IPS-NIHi11 (cell line): ENCODE measurements at regions not wholly inside any gene's neighbourhood (a gene's known extent, or its start where the extent isn't known, plus 50 kb on each side); places are given as distances from the start of the nearest gene placed in this dataset.
"Not testable (repeated sequence)": the region's sequence is repeated elsewhere in the genome, so short reads cannot be mapped to it uniquely, and the experiment has no call there.

Experiments
- DNase-seq: peaks from one replicate; pipeline ENCODE4 v3.0.0; 2012; ENCODE audit warnings: mixed read lengths, low spot score

DNA sequence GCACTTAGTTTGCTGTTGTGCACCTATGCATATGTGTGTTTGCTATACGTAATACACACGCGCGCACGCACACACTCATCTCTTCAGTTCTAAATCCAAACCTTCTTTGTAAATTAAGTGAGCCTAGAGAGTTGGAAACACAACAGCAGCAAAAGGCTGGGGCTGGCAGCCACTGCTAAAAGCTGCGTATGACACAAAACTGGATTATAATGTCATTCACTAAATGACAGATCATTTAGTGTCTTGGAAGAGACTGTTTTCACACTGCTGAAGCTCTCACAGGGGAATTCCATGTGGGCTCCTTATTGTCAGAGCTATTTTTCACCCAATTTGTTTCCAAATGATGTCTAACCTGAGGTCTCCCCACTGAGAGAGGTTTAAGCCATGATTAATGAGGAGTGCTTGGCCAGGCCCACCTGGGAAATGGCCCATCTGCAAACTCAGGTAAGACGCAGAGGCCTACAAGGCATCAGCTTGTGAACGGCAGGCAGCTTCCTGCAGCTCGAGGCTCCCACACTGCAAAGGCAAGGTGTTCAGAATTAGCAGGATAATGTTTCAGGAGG lies 94.2 kb downstream of the OLIG3 start:
- no peak for DNase-seq

DNA sequence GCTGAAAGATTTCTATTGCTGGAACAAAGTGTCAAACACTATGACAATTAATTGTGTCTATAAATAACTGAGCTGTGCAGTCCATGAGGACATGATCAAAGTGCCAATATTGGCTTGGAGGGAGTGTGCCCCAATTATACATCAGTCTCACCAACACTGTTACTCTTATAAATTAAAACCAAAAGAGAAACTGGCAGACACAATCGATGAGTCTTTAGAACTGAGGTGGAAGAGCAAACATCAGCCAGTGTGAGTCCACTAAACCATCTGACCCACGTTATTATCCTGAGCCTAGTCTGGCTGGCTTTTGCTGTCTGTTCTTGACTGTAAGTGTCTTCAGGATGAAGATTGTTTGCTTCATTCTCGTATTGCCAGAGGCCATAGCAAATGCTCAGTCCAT lies 98.9 kb downstream of the OLIG3 start:
- DNase-seq, result no peak

- no peak for DNase-seq
Measured at GRCh38 chr6:137391061-137391814, 103.0 kb downstream of the OLIG3 start.

GRCh38 chr6:137390334-137390733 lies 103.9 kb downstream of the OLIG3 start:
- DNase-seq, result no peak

- no peak for DNase-seq
Measured at GRCh38 chr6:137389150-137389704, 105.0 kb downstream of the OLIG3 start.

- peak; percentile 11 for DNase-seq
Measured at GRCh38 chr6:137387096-137387764, 107.0 kb downstream of the OLIG3 start.

DNA sequence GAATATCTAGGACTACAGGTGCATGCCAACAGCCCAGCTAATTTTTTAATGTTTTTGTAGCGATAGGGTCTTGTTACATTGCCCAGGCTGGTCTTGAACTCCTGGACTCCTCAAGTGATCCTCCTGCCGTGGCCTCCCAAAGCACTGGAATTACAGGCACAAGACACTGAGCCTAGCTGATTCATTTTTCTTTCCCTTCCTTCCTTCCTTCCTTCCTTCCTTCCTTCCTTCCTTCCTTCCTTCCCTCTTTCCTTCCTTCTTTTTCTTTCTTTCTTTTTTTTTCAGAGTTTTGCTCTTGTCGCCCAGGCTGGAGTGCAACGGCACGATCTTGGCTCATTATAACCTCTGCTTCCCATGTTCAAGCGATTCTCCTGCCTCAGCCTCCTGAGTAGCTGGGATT lies 110.9 kb downstream of the OLIG3 start:
- DNase-seq, result not testable (repeated sequence)

- DNase-seq, result no peak
Measured at GRCh38 chr6:137378090-137378369, 116.2 kb downstream of the OLIG3 start.

GRCh38 chr6:137373296-137373695 lies 120.9 kb downstream of the OLIG3 start:
- no peak for DNase-seq

DNA sequence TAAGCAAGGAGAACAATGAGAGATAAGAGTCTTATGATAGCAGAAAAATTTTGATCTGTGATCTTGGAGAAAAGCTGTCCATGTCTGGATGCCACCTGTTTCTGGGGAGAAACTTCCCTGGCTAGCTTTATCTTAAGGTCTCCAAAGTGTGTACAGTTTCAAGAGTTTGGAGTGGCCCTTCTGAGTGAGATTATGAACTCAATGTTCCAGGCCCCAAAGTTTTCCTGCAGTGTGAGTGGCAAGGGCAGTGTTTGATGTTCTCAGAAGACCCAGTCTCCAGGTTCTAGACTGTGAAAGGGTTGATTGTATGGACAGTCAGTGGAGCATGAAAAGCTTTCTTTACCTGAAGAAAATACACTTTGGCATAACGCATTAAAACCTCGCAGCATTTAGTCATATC lies 121.7 kb downstream of the OLIG3 start:
- DNase-seq, result no peak

DNA sequence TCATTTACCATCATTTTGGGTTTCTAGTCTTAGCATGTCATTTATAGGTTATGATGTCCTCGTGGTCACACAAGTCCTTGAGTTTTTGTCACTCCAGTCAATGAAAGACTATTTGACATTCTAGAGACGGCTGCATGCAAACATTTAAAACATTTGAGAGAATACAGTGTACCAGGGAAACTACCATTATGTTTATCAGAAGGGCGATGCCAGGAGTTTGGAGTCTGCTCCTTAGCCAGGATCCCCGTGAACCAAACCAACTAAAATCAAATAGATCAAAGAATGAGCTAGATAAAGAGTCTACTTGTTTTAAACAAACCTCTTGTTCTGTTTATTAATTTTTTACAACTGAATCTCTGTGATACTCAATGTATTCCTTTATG lies 122.6 kb downstream of the OLIG3 start:
- DNase-seq, result no peak

- DNase-seq, result no peak
Measured at GRCh38 chr6:137370871-137371633, 123.1 kb downstream of the OLIG3 start.

DNA sequence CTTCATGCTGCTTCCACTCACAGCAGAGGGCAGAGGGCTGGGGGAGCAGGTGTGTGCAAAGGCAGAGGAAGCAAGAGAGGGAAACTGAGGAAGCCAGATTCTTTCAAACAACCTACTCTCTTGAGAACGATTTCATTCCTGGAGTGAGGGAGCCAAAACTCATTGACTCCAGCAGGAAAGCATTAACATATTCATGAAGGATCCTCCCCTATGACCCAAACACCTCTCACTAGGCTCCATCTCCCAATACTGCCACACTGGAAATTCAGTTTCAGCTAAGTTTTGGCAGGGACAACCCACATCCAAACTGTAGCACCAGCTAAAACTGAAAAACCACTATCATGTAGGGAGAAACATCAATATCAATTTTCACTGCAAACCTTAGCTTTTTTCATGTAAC lies 125.1 kb downstream of the OLIG3 start:
- DNase-seq, result no peak

DNA sequence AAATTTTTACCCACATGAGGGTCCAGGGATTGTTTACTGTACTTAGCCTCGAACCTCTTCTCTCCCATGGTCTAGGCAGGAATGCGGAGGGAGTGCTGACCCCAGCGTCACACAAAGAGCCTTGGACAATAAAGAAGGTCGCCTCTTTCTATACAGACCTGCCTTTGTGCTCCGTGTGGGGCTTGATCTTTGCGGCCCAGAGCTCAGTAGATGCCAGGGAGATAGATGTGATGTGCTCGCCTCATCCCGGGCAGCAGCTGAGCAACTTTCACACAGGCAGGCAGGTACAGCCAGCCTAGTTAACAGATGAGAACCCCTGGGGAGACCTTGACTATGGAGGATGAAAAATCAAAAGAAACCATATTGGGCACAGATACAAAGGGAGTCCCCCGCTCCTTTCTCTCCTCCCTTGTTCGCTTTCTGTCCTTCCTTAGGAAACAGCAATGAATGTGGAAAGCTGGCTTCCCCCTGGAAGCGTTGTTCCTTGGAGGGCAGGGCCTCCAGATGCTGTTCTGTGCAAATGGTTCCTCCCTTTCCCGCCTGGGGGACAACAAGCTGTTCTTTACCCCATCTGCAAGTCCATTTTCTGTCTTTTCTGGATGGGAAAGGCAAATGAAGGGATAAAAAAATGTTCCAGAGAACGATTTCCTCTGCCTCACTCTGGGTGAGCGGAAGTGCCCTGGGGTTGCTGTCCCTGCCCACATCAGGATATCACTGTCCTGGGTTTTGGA lies 128.3 kb downstream of the OLIG3 start:
- DNase-seq, result peak; percentile 15

- no peak for DNase-seq
Measured at GRCh38 chr6:137363805-137364138, 130.4 kb downstream of the OLIG3 start.

- no peak for DNase-seq
Measured at GRCh38 chr6:137362878-137363804, 131.1 kb downstream of the OLIG3 start.

GRCh38 chr6:137361701-137362100 lies 132.5 kb downstream of the OLIG3 start:
- DNase-seq, result no peak

GRCh38 chr6:137358273-137358672 lies 135.9 kb downstream of the OLIG3 start:
- no peak for DNase-seq

GRCh38 chr6:137357948-137358266 lies 136.3 kb downstream of the OLIG3 start:
- DNase-seq, result no peak

- no peak for DNase-seq
Measured at GRCh38 chr6:137357263-137357947, 136.8 kb downstream of the OLIG3 start.
